Renal cortical epithelial cell (primary cell): ENCODE measurements at regions not wholly inside any gene's neighbourhood (a gene's known extent, or its start where the extent isn't known, plus 50 kb on each side); places are given as distances from the start of the nearest gene placed in this dataset.
A peak's percentile ranks its signal among the peaks of the same experiment; 100 is the strongest.
"Not testable (repeated sequence)": the region's sequence is repeated elsewhere in the genome, so short reads cannot be mapped to it uniquely, and the experiment has no call there.

Experiments used
- DNase-seq: peaks from one replicate; pipeline ENCODE4 v3.0.0-alpha.2; 2011; ENCODE audit warnings: low read depth

DNA sequence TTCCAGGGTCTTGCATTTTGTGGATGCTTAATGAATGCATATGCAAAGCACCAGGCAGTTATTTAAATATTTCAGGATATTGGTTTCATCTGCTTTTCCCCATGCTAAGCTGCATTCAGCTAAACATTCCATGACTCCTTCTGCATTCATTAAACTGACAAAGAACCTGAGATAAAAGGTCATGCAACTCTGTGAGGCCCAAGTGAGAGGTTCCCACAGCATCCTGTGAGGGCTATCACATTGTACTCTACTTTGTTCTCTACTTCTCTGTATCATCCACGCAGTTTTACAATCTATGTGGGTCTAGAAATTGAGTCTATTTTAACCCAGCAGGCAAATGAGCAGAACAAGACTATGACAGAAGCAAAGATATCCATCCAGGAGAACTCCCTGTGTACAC, 86.4 kb upstream of the PRSS16 start:
- DNase-seq = no peak

DNA sequence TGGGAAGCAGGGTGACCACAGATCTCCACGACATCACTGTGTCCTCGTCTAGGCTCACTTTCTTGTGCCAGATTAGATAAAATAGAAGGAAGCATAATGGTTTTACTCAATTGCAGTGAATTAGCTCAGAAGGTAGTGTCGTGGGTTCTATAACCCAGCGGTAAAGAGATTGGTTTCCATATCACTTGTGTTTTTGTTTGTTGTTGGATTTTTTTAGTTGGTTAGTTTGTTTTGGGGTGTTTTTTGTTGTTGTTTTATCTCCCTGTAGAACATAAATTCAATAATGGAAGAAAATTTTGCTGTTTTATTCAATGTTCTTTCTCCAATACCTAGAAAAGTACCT, 85.9 kb upstream of the PRSS16 start:
- no peak for DNase-seq

DNA sequence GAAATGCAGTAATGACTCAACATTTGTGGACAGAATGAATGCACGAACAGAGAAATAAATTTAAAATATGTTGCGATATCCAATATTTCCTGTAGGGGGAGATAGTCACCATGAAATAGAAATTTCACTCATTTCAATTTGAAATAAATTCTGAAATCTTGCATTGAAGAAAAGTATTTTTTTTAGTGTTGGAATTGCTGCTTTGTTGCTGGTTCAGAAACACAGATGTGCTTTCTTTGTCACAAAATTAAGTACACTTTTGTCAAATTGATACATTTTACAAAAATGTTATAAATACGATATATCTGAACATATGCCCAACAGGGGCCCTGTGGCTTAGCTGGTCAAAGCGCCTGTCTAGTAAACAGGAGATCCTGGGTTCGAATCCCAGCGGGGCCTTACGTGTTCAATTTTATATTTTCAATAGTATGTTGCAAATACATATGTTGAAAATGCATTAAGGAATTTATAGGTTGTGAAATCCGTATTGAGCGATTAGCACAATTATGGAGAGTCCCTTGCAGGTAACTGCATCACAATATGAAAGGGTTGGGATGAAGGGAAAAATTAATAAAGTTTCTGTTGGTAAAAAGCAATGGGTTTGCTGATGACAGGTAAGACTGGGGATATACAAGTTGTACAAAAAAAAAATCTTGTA, 85.4 kb upstream of the PRSS16 start:
- DNase-seq = peak; percentile 43

GRCh38 chr6:27163834-27164233, 83.7 kb upstream of the PRSS16 start:
- DNase-seq = no peak

- DNase-seq = no peak
These were observed 79.4 kb upstream of the PRSS16 start for GRCh38 chr6:27168108-27168507.

DNA sequence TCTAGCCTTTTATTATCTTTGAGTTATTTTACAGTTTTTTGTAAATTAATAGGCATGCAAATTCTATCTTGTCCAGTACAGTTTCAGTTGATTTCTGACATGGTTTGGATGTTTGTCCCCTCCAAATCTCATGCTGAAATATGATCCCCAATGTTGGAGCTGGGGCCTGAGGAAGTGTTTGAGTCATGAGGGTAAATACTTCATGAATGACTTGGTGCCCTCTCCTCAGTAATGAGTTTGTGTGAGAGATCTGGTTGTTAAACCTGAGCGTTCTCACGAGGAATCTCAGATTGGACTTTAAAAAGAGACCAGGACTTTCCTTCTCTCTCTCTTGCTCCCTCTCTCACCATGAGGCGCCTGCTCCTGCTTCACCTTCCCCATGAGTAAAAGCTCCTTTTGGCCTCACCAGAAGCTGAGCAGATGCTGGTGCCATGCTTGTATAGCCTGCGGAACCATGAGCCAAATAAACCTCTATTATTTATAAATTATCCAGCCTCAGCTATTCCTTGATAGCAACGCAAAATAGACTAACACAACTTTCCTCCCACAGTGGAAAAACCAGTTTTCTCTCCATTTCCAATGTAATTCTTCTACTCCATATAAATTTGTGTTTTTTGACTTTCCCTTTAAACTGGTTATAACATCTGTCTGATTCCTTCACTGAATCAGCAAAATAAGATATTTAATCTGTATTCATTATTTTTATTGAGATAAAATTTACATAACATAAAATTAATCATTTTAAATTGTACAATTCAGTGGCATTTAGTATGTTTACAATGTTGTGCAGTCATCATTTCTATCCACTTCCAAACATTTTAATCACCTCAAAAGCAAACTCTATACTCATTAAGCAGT, 78.7 kb upstream of the PRSS16 start:
- peak; percentile 70 for DNase-seq

GRCh38 chr6:27172524-27173231, 74.8 kb upstream of the PRSS16 start:
- not testable (repeated sequence) for DNase-seq

GRCh38 chr6:27173232-27173601, 74.3 kb upstream of the PRSS16 start:
- not testable (repeated sequence) for DNase-seq

DNA sequence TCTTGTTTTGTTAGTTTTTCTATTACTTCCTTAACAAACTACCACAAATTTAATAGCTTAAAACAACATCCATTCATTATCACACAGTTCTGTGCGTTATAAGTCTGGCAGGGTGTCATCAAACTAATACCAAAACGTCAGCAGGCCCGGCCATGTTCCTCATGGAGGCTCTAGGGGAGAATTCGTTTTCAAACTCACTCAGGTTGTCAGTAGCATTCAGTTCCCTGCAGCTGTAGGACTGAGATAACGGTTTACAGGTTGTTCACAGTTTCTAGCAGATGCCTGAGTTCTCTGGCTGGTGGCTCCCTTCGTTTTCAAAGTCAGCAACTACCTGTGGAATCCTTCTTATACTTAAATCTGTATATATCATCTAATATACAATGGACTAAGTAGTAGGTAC, 72.5 kb upstream of the PRSS16 start:
- DNase-seq = no peak

DNA sequence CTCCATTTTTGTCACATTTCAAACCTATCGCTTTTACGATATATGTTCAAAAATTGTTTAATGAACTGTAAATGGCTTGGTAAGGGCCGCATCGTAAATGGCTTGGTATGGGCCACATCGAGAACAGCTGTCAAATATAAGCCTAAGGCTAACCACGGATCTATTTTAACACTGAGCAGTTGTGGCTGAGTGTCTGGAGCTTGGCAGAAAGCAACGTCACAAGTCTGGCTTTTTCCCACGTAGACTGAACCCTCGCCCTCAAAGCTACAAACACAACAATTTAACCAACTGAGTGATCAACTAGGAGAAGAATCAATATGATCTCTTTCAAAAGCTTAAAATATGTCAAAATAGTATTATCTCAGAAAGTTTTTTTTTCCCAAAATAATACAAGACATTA, 71.4 kb upstream of the PRSS16 start:
- no peak for DNase-seq

GRCh38 chr6:27176523-27177484, 70.7 kb upstream of the PRSS16 start:
- DNase-seq = peak; percentile 28

DNA sequence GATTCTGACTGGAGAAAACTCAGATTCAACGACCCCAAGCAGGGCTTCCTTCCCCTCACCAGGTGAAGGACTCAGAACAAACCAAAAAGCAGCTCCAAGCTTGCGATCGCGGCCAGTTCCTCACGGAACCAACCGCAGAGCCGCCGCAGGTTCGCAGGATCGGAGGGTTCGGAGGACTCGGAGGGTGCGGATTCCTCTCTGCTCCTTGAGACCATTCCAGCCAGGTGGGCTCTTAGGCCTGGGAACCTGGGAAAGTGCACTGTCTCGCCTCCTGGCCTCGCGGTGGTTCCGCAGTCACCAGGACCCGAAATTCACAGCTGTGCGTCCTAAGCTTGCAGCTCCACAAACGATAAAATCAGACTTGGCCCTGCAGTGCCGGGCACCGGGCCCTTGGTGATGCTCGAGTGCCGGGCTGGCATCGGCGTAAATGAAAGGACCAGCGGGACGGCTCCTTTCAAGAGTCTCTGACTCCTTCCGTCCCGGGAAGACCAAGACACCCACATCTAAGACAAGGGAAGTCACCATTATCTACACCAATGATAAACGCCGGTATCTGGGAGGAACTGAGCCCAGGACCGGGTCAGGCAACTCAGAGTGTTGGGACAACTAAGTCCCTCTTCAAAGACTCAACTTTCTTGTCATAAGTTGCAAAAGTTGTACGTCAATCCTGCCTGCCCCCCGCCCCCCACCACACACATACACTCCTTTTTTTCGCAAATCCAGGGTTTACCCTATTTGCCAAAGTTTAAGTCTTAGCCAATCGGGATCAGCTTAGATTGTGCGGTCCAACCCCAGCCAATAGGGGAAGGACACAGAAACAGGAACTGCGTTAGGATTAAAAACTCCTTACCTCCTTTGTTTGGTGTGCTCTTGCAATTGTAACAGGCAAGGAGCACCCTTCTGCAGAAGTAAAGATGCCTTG, 69.8 kb upstream of the PRSS16 start:
- peak; percentile 90 for DNase-seq

DNA sequence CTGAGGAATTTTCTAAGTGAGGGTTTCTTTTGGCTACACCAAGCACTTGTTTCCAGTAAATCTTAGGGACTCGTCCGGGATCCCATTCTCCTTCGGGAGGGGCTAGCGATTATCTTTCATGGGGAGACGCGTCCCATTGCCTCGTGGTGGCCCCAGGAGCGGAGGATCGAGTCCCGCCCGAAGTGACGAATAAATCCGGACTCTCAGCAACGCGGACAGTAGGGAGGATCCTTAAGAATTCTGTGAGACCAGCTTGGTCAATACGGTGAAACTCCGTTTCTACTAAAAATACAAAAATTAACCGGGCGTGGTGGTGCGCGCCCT, 69.1 kb upstream of the PRSS16 start:
- no peak for DNase-seq

GRCh38 chr6:27178860-27179259, 68.6 kb upstream of the PRSS16 start:
- DNase-seq = no peak

GRCh38 chr6:27183060-27183832, 64.3 kb upstream of the PRSS16 start:
- no peak for DNase-seq

GRCh38 chr6:27187231-27188060, 60.1 kb upstream of the PRSS16 start:
- no peak for DNase-seq

DNA sequence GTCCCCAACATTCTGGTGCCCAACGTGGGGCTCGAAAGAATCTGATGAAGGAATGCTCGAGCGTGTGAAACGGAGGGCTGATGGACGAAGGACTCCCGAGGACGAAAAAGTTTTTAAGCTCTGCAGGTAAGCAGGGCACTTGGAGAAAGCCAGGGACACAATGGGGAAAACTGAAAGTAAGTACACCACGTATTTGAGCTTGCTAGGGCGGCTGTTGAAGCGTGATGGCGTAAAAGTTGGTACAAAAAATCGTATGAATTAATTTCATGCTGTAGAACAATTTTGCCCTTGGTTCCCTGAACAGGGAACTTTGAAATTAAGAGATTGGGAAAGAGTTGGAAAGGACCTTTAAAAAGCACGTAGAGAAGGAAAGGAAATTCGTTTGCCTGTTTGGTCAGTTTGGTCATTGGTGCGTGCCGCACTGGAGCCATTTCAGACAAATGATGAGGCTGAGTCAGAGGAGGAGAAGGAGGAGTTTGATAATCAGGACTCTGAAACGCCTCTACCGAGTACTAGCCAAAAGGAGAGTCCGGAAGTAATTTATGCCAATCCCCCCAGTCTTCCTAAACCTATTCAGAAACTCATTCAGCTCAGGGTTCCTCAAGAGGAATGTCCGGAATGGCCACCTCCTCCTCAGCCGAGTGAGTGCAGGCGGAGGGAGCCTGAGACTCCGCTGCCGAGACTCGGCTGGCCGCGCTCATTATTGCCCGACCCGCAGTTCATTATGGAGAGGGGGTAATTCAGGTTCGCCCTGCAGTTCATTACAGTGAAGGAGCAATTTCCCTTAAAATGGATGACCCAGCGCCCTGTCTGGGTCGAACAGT, 59.2 kb upstream of the PRSS16 start:
- DNase-seq = peak; percentile 80

GRCh38 chr6:27188885-27189418, 58.5 kb upstream of the PRSS16 start:
- DNase-seq = peak; percentile 73
